ENCODE measurements at regions not wholly inside any gene's neighbourhood (a gene's known extent, or its start where the extent isn't known, plus 50 kb on each side); places are given as distances from the start of the nearest gene placed in this dataset.
"Not testable (repeated sequence)": the region's sequence is repeated elsewhere in the genome, so short reads cannot be mapped to it uniquely, and the experiment has no call there.

GRCh38 chr5:117759849-117760499, 1185.4 kb upstream of the SEMA6A start:
- DNase-seq: no peak

- DNase-seq: no peak
Observed at GRCh38 chr5:117752403-117752802, 1177.8 kb upstream of the SEMA6A start.

GRCh38 chr5:117748336-117748735, 1173.7 kb upstream of the SEMA6A start:
- DNase-seq: no peak

GRCh38 chr5:117743337-117743736, 1168.7 kb upstream of the SEMA6A start:
- DNase-seq: no peak

- DNase-seq: no peak
Observed at GRCh38 chr5:117741655-117742206, 1167.1 kb upstream of the SEMA6A start.

- DNase-seq: no peak
Observed at GRCh38 chr5:117740268-117740667, 1165.6 kb upstream of the SEMA6A start.

- no peak for DNase-seq
Observed at GRCh38 chr5:117738571-117738970, 1163.9 kb upstream of the SEMA6A start.

GRCh38 chr5:117736698-117737097, 1162.1 kb upstream of the SEMA6A start:
- DNase-seq: no peak

GRCh38 chr5:117734056-117734455, 1159.4 kb upstream of the SEMA6A start:
- no peak for DNase-seq

GRCh38 chr5:117733051-117733450, 1158.4 kb upstream of the SEMA6A start:
- no peak for DNase-seq

- DNase-seq: no peak
Observed at GRCh38 chr5:117732264-117732663, 1157.6 kb upstream of the SEMA6A start.

GRCh38 chr5:117731446-117731845, 1156.8 kb upstream of the SEMA6A start:
- DNase-seq: no peak

GRCh38 chr5:117720784-117721183, 1146.2 kb upstream of the SEMA6A start:
- DNase-seq: not testable (repeated sequence)

- DNase-seq: no peak
Observed at GRCh38 chr5:117719413-117719812, 1144.8 kb upstream of the SEMA6A start.

- DNase-seq: peak in 1 of 2 donors; percentile 10
Observed at GRCh38 chr5:117713585-117714198, 1139.1 kb upstream of the SEMA6A start.

GRCh38 chr5:117701062-117701461, 1126.4 kb upstream of the SEMA6A start:
- no peak for DNase-seq

GRCh38 chr5:117692606-117693005, 1118.0 kb upstream of the SEMA6A start:
- DNase-seq: no peak

- no peak for DNase-seq
Observed at GRCh38 chr5:117691081-117691870, 1116.7 kb upstream of the SEMA6A start.

GRCh38 chr5:117690612-117691011, 1116.0 kb upstream of the SEMA6A start:
- DNase-seq: no peak

- DNase-seq: no peak
Observed at GRCh38 chr5:117686926-117687325, 1112.3 kb upstream of the SEMA6A start.

- DNase-seq: no peak
Observed at GRCh38 chr5:117682416-117682815, 1107.8 kb upstream of the SEMA6A start.

- DNase-seq: no peak
Observed at GRCh38 chr5:117681431-117682254, 1107.0 kb upstream of the SEMA6A start.

- no peak for DNase-seq
Observed at GRCh38 chr5:117680426-117680825, 1105.8 kb upstream of the SEMA6A start.
